ENCODE measurements at regions not wholly inside any gene's neighbourhood (a gene's known extent, or its start where the extent isn't known, plus 50 kb on each side); places are given as distances from the start of the nearest gene placed in this dataset.
"Not testable (repeated sequence)": the region's sequence is repeated elsewhere in the genome, so short reads cannot be mapped to it uniquely, and the experiment has no call there.

DNA sequence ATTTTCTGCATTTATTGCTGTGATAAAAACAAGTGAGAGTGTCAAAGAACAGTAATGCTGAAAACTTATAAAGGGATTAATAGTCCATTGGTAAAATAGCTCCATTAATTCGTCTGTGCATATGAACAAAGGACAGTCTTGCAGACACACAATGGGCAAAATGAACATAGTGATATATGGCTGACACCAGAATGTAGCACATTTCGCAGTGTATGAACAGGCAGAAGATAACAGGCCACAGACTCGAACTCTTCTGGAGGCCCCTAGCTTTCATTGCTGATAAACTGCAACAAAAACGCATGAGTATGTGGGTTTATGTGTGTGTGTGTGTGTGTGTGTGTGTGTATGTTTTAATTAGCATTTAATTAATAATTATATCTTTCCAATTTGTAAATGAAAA, 354.8 kb downstream of the TAF11L14 start:
- DNase-seq: no peak

GRCh38 chr5:17989567-17990563, 355.6 kb downstream of the TAF11L14 start:
- no peak for DNase-seq

DNA sequence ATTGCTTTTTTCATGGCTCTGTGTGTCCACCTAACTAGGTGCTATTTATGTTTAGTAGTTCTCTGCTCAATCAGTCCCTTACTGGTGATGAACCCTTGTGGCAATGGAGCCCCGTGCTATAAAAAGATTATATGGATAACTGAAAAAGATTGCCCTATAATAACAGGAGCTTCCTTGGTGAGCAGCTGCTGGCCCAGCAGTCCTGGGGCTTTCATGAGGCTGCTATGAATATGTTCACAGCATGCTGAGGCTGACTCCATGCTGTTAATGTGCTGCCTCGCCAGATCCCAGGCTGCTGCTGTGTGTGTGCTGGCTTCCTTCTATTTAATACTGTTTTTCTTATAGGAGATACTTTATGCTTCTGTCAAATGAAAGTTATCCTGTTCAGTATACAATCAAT, 357.5 kb downstream of the TAF11L14 start:
- no peak for DNase-seq

DNA sequence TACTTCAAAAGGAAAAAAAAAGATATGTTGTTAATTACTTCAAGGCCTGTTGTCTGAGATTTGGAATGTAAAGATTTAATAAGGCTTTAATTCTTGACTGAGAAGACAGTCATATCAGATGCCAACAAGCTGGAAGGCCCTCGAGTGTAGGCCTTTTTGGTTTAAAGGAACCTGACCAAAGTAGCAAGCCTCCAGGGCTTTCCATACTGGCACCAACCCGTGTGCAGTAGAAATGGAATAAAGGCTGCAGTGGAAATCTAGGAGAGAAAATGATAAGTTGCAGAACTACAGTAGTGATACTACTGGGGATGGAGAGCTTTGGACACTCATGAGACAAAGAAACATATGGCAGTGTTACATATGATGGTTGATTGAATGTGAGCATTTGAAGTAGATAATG, 358.0 kb downstream of the TAF11L14 start:
- no peak for DNase-seq

GRCh38 chr5:17995997-17996396, 361.7 kb downstream of the TAF11L14 start:
- no peak for DNase-seq

DNA sequence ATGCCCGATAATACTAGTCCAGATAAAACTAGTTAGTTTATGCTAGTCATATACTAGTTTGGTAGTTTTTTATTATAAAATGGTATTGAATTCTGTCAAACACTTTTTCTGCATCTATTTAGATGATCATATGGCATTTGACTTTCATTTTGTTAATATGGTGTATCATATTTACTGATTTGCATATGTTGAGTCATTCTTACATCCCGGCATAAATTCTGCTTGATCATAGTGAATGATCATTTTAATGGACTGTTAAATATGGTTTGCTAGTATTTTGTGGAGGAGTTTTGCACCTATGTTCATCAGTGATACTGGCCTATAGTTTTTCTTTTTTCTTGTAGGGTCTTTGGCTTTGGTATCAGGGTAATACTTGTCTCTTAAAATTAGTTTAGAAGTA, 365.6 kb downstream of the TAF11L14 start:
- DNase-seq: no peak

DNA sequence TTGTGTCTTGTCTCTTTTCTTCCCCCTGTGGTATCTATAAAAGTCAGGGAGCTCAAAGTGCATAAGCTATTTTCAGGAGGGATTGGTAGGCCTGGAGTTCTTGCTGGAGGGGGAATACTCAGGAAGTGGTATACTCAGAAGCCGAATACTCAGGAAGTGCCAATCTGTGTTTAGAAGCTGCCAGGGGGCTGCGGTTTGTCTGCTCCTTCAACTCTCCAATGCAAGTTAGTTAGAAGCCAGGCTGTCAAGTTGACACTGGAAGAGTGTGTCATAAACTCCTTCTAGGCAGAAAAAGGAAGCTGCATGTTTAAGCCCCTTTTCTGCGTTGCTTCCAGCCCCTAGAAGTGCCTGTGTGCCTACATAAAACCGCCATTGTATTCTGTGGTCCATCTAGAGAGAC, 366.5 kb downstream of the TAF11L14 start:
- DNase-seq: no peak

DNA sequence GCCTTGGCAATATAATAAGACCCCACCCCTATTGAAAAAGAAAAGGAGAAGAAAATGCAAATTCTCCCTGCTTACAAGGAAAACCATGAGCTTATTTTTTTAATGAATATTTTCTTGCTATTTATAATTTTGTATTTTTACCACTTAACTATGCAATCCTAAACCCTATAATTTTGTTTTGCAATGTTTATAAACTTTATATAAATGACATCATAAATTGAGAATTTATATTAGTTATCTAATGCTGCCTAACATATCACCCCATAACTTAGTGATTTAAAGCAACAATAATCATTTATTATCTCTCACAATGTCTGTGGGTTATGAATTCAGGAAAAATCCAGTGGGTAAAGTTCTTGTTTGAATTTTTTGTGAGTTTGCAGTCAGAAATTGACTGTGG, 369.1 kb downstream of the TAF11L14 start:
- no peak for DNase-seq

DNA sequence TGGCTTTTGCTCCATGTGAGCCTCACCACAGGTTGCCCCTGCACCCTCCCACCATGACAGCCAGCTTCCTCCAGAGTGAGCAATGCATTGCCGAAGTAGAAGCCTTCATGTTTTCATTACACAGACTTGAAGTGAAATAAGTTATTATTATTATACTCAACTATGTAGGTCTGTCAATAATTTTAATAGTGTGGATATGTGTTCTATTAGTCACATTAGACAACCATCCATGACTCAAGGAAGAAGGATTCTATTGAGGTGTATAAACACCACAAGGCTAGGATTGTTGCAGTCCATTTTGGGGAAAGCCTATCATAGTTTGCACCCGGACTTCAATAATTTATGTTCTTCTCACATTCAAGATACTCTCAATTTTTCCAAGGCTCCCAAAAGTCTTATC, 369.5 kb downstream of the TAF11L14 start:
- DNase-seq: no peak

- DNase-seq: not testable (repeated sequence)
Measured at GRCh38 chr5:18006235-18006634, 372.0 kb downstream of the TAF11L14 start.

DNA sequence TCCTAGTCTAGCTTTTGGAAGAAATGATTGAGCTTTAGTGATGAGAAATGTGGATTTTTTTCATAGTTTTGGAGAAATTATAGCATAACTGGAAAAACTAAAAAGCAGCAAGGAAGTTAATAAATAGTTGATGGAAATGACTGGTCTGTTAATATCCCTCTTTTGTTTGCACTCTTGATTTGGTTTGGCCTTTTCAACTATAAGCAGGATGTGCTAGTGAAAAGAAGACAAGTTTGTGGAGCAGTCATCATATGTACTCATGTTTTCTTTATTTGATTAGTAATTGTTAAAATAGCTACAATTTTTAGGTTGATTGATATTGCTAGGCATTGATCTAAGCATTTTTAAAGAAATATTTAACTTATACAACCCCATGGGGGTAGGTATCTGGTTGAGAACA, 374.7 kb downstream of the TAF11L14 start:
- no peak for DNase-seq

DNA sequence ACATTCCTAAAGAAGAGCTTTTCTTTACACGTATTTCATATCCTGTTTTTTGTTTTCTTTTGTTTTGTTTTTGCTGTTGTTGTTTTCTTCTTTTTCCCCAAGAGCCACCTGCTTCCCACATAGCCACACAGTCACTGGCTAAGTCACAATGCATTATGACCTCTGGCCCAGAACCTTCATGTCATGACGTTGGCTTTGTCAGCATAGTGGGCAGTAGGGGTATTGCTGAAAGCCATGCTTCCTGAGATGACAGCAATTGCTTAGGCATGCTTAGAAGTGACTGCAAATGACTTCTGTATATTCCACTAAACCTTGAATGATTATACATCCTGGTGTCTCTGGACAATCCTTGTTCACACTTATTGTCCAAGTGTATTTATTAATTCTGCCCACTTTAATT, 375.8 kb downstream of the TAF11L14 start:
- DNase-seq: no peak

GRCh38 chr5:18018472-18018871, 384.2 kb downstream of the TAF11L14 start:
- no peak for DNase-seq

GRCh38 chr5:18023275-18023674, 389.0 kb downstream of the TAF11L14 start:
- no peak for DNase-seq

DNA sequence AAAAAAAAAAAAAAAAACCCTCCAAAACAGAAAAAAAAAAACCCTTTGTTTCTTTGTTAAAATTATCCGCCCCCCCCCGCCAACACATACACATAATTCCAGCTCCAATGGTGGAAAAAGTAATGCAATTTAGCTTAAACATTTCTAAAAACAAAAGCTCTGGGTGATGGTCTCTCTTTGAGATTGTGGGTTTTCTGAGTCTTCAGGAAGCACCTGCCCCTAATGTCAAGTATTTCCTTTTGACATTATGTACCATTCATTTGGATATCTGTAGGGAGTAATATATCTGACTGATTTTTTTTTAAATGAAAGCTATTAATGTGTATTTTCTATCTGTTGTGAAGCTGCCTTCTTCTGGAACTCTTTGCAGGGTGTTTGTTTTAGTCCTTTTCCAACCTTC, 389.7 kb downstream of the TAF11L14 start:
- DNase-seq: no peak

GRCh38 chr5:18024542-18024941, 390.3 kb downstream of the TAF11L14 start:
- no peak for DNase-seq

DNA sequence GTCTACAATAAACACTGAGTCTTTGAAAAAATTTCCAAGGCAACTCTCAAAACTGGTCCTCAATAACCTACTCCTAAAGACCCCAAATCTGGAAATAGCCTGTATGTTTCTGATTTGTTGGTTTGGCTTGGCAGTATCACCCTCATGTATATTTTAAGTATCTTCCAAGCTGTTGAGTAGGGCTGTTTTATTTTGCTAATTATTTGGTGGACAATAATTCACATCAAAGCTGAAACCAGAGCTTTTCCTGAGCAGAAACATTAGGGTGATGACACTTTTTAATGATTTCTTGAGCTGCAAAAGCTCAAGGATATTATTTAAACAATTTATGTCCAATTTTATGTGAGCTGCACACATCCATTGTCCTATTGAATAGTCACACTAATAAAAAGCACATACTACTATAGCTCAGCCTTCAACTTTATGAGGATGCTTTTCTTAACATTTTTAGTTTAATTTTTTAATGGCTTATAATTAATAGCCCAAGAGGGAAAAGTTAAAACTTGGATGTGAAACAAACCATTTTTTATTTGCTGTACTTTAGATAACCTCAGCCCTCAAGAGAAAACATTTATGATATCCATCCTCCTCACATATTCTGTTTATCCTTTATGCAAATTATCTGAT, 393.1 kb downstream of the TAF11L14 start:
- no peak for DNase-seq

DNA sequence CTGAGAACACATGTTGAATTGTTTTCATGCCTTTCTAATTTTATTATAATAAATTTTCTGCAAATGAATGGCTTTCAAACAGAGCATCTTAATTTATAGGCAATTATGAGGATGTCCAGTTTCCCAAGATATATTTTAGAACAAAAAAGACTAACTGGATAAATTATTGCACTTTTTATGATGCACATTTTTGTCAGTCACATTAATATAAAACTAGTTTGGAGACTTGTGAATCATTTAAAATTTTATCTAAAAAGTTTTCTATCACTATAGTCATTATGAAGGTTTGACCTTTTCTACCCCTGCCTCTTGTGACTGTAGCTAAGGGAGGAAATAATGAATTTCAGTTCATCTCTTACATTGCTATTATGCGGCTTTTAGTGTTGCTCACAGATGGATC, 393.8 kb downstream of the TAF11L14 start:
- no peak for DNase-seq

GRCh38 chr5:18032744-18033143, 398.5 kb downstream of the TAF11L14 start:
- DNase-seq: no peak

DNA sequence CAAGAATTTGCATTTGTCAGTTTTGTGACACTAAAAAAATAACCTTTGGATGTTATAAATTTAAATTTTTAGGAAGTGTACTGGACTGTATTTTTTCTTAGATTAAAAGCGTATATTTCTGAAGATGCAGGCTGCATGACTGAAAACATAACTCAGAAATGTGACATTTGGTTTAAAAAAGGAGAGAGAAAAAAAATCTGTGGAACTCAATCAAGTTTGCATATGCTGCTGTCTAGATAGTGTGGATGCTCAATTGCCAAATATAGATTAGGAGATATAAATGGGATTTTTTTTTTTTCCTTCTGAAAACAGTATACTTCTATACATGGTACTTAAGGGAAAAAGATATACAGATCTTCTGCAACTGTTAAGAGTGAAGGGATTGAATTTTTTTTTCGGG, 402.3 kb downstream of the TAF11L14 start:
- no peak for DNase-seq

DNA sequence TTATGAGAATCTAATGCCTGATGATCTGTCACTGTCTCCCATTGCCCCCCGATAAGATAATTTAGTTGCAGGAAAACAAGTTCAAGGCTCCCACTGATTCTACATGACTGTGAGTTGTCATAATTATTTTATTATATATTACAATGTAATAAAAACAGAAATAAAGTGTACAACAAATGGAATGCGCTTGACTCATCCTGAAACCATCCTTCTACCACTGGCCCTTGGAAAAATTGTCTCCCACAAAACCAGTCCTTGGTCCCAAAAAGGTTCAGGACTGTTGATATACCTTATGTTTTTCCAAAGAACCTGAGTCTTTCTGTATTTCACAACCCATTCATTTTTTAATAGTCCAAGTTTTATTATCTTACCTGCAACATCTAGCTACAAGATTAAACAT, 403.5 kb downstream of the TAF11L14 start:
- no peak for DNase-seq

- DNase-seq: no peak
Measured at GRCh38 chr5:18043344-18043743, 409.1 kb downstream of the TAF11L14 start.

- no peak for DNase-seq
Measured at GRCh38 chr5:18048449-18048848, 414.2 kb downstream of the TAF11L14 start.

DNA sequence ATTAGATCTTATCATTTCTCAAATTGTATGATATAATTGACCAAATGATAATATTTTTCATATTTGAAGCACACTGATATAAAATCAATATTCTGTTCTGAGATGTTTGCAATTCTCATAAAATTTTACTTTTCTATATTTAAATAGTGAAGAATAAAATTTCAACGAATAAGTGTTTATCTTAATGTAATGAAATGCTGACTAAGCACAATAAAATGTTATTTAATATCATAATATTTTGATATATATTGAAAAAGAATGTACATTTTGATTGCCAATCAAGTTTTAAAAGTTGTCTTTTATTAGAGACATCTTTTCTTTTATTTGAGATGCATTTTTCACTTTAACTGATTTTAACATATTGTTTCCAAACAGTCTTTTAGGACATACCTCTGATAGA, 416.1 kb downstream of the TAF11L14 start:
- DNase-seq: no peak
